Middle frontal gyrus (tissue), 1 donor: ENCODE measurements at regions not wholly inside any gene's neighbourhood (a gene's known extent, or its start where the extent isn't known, plus 50 kb on each side); places are given as distances from the start of the nearest gene placed in this dataset.

Experiments
- DNase-seq: peaks from one replicate; pipeline ENCODE4 v3.0.0-alpha.2; 2015; ENCODE audit warnings: low spot score; ENCODE audit errors: extremely low spot score

- DNase-seq = no peak
Measured at GRCh38 chr3:117874028-117874690, 1160.5 kb downstream of the IGSF11 start.

GRCh38 chr3:117874904-117875874 lies 1159.5 kb downstream of the IGSF11 start:
- DNase-seq = no peak

- no peak for DNase-seq
Measured at GRCh38 chr3:117875887-117876286, 1158.8 kb downstream of the IGSF11 start.

DNA sequence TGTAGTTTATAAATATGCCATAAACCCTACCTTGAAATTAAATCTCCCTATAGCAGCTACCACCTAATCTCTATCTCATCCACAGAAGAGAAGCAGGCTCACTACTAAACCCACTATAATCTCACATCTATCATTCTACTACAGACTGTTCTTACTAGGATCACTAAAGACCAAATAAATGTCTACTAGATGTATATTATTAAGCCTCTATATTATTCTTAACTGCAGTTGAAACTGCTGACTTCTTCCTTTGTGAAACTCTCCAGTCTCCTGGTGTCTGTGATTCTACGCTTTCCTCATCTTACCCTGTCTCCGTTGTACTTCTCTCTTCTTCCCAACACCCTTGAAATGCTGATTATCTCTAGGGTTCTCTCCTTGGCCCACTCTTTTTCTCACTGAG lies 1154.0 kb downstream of the IGSF11 start:
- no peak for DNase-seq

DNA sequence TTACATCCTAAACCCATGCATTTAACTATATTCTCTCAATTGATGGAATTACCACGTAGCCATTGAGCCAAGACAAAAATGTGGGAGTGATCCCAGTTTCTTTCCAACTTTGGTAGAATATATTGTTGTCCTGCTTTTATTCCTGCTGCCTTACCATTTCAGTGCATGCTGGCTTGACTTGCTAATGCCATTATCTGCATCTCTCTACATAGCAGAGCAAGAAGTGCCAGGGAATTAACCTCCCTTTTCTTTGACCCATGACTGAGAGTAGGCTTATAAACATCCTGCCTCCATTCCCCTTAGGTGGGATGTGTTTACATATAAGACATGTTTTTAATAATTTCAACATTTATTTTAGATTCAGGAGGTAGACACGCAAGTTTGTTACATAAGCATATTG lies 1153.4 kb downstream of the IGSF11 start:
- DNase-seq = no peak

DNA sequence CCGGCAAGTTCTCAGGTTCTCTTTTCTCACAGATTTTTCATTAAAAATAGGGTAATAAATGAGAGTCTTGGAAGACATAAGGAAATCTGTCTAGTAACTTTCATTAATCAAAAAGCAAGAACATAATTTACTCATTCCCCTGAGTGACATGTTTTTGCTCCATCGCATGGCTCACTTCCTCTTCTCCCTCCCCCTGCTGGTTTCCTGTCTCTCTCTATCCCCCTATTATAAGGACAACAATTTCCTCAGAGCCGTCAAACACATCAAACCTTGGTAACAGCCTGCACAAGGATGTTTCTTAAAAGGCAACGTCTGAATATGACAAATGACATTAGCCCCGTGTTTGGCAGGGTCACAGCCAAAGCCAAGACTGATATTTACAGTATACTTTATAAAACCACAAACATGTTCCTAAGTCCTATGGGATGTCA lies 1149.6 kb downstream of the IGSF11 start:
- no peak for DNase-seq

DNA sequence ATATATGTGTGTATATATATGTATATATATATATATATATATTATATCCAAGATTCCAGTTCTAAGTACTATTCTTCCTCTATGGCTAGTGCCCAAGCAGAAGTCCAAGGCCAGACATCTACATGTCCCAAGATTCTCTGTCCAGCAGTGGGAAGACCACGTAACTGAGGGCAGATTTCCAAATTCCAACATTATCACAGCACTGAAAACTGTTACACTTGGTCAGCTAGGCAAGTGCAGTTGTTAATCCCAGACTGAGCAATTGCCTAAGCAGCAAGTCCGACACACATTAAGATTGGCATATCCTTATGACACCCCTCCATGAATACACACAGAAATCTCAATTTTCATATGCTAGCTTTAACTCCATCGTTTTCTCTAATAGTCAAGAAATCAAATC lies 1148.5 kb downstream of the IGSF11 start:
- no peak for DNase-seq

- no peak for DNase-seq
Measured at GRCh38 chr3:117887031-117887430, 1147.6 kb downstream of the IGSF11 start.

DNA sequence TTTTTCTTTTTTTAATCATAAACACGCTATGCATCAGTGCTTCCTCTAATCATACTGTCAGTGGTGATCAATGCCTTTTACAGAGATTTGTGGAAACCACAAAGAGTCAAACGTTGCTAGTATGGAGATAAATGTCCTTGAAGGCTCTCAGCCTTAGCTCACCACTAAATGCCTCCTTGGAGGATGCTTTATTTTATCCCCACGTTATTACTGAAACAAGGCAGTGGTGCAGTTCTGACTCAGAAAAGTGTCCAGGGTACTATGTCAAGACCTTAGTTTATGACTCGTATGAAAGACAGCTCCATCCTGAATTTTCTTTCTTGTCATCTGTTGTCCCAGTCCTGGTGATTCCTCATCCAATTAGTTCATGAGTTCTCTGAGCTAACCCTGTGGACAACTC lies 1146.7 kb downstream of the IGSF11 start:
- no peak for DNase-seq

GRCh38 chr3:117892431-117892841 lies 1142.2 kb downstream of the IGSF11 start:
- DNase-seq = no peak

DNA sequence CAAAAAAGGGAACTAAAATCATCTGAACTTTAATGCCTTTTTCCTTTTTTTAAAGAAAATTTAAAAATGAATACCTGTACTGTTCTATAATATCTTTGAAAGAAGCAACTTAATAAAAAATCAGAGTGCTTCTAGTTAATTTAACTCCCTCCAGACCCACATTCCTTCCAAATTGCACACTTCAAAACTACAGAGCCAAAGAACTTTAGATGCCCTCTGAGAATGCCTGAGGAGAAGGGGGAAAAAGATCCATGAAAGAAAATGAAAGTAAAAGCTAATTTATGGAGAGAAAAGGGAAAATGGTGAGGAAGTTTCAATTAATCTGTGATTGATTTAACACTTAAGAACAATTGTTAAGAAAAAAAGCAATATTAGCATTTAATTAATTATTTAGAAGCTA lies 1141.6 kb downstream of the IGSF11 start:
- DNase-seq = no peak

DNA sequence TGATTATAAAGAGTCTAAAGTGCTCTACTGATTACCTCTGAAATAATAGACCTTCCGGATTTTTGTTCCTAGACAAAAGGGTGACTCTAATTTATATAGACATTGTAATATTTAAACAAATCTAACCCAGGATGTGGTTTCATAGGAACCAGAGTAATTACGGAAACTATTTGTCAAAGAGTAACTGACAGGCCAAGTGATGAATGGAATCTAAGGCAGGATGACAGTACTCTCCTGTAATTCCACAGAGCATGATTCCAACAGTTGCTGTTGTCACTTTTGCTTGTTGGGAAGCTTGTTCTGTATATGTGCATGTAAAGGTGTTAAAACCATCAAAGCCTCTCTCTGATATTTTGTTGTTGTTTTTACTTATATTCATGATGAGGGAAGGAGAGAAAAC lies 1141.0 kb downstream of the IGSF11 start:
- no peak for DNase-seq

DNA sequence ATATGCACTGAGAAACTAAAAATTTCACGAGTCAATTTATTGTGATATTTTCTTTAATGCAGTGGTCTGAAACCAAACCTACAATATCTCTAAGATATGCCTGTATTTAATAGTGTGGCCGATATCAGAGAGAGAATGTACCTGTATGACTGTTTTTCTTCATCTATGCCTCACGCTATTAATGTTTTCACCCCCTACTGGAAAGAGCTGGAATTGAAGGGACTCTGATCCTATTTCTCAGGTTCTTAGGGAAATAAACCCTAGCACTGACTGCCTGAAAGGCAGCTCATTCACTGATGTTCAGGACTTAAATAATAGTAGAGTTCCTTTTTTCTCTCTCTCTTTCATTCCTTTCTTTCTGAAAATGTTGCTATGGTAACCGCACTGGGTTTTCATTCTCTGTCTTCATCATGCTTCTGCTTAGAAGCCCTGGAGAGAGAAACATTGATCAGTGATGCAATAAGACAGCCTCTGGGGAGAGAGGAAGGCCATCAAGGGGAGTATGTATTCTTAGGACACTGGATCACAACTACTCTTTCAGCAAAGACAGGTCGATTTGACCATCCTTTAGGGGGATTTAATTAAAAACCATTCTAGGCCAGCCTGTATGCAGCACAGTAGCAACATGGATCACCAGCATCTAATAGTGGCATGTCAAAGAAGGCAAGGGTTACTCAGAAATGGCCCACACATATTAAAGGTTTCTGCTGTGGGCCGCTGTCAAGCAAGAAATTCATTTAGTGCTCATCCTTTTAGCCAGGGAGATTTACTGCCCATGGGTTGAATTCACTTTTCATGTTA lies 1135.7 kb downstream of the IGSF11 start:
- DNase-seq = no peak

- DNase-seq = no peak
Measured at GRCh38 chr3:117903226-117903625, 1131.4 kb downstream of the IGSF11 start.

DNA sequence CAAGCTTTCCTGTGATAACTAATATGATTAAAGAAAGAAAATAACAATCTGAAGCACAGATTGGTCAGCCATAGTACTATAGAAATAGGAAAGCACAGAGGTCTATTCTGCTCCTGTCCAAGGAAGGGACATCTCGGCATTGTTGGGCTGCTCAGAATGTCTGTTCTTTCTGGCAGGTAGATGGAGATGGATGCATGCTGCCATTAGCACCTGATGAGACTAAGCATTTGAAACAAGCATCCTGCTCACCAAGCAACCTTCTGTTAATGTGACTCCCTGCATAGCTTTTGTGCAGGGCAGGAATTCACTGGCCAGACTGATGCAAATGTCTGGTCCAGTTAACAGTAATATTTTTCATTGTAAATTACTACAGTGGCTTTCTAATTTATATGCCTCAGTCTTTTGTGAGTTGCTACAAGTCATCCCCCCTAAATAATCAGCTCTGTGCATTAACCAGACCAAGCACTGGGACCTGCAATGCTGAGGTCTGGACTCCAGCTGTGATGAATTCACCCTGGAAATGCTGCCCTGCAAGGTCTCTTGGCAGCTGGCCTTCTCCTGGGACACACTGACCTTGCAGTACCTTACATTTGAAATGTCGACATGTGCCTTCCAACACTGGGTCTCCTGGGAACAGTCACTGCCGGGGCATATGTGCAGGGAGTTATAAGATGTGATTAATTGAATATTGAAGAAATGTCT lies 1123.7 kb downstream of the IGSF11 start:
- no peak for DNase-seq

GRCh38 chr3:117912352-117912751 lies 1122.3 kb downstream of the IGSF11 start:
- no peak for DNase-seq

DNA sequence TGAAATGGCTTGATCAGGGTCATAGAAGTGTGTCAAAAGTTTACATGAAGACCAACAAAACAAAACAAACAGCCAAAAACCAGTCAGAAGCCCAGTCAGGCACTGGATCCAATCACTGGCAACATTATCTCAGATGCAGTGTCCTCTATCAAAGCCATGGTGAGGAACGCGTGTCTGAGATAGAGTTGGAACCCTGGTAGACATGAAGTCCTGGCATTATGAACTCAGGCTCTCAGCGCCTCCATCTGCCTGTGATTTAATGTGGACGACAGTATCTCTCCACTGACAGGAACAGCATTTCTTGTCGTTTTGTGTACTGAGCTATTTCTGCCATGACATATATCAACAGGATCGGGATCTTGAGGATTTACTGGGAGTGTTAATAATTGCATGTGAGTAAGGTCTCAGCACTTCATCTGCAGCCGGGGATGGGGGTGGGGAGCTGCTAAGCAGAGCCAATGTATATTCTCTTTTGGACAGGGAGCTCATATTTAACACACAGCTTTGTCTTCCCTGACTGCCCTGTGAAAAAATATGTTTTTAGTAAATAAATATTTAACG lies 1120.0 kb downstream of the IGSF11 start:
- DNase-seq = no peak

- DNase-seq = no peak
Measured at GRCh38 chr3:117916839-117917238, 1117.8 kb downstream of the IGSF11 start.

DNA sequence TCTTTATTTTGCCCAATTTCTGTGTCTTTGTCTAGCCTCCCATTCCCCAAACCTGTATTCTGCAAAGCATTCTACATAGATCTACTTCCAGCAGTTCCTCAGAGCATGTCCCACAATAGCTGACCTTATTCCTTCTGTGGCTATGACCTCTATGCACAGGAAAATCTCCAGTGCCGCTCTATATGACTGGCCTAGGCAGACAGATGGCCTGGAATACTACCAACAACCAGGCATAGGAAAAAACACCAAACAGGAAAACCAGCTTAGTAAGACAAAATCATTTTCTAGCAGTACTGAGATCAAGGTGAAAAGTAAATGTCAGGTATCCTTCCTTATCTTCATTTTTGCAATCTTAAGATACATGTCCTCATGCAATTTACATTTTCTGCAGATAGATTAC lies 1115.0 kb downstream of the IGSF11 start:
- DNase-seq = no peak

DNA sequence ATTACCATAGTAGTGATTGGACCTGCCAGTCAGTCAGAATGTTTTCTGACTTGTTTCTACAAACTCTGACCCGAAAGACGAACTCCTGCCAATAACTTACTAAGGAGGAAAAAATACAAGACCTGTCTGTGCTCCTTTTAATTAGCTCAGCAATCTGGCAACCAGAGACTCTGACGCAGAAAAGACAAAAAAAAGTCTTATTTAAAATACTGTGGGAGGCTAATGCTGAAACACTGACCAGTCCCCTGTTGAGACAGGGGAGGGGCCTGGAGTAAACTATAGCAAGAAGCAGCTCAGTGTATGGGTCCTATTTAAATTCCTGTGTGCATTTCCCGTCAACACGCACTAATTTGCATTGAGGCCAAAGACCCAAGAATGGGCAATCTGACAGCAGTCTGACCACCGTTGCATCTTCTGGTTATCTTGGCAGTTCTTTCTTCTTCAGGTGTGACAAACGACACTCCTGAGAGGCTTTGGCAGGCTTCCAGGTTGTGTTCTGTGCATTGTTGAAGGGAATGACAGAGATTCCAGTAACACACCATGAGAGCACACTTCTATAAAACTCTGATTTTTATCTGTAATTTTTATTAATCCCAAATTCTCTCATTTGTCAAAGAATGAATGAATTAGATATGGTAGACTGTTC lies 1114.3 kb downstream of the IGSF11 start:
- peak; percentile 20 for DNase-seq
